WTC11 (cell line): ENCODE measurements at regions not wholly inside any gene's neighbourhood (a gene's known extent, or its start where the extent isn't known, plus 50 kb on each side); places are given as distances from the start of the nearest gene placed in this dataset.

ENCODE experiments used
- ATAC-seq: fragments of 200-7000 bp; cut with Tn5 transposase; 2 replicates; pipeline ENCODE4 v1.10.0; 2021; ENCODE audit warnings: mild to moderate bottlenecking, moderate library complexity
- CTCF ChIA-PET: fragments of 300-600 bp; sonication (Branson Sonifier 250); formaldehyde crosslinking; loops from one replicate; lab custom pipeline; 2021; ENCODE audit warnings: antibody characterized with exemption; lab: Charles Lee
- POLR2A ChIA-PET: fragments of 350-600 bp; sonication (Branson Sonifier 250); formaldehyde crosslinking; loops from one replicate; lab custom pipeline; 2021; ENCODE audit warnings: antibody characterized with exemption; lab: Charles Lee
- DNase-seq: peaks from one replicate; pipeline ENCODE4 v3.0.0; 2021; ENCODE audit warnings: low spot score
- H3K27ac Mint-ChIP-seq: 2 replicates; pipeline ENCODE4 v1.8.0; 2021; ENCODE audit warnings: mixed read lengths
- H3K27me3 Mint-ChIP-seq: 2 replicates; pipeline ENCODE4 v1.8.0; 2021; ENCODE audit warnings: low read depth, mild to moderate bottlenecking, moderate library complexity, mixed read lengths
- H3K36me3 Mint-ChIP-seq: 2 replicates; pipeline ENCODE4 v1.8.0; 2021; ENCODE audit warnings: mixed read lengths
- H3K4me1 Mint-ChIP-seq: 2 replicates; pipeline ENCODE4 v1.8.0; 2022; ENCODE audit warnings: mixed read lengths
- H3K4me3 Mint-ChIP-seq: 2 replicates; pipeline ENCODE4 v1.8.0; 2021; ENCODE audit warnings: mild to moderate bottlenecking, moderate library complexity, mixed read lengths
- H3K9me3 Mint-ChIP-seq: 2 replicates; pipeline ENCODE4 v1.8.0; 2021; ENCODE audit warnings: mixed read lengths
- E2F1 ChIP-seq: sonication (generic); formaldehyde crosslinking; IDR thresholded peaks from 2 replicates; pipeline ENCODE4 v1.8.0; 2022; ENCODE audit warnings: mild to moderate bottlenecking, missing genetic modification reagents
- E2F5 ChIP-seq: sonication (generic); formaldehyde crosslinking; IDR thresholded peaks from 2 replicates; pipeline ENCODE4 v1.8.1; 2022; ENCODE audit warnings: mild to moderate bottlenecking, moderate library complexity, missing genetic modification reagents
- ELF4 ChIP-seq: sonication (generic); formaldehyde crosslinking; IDR thresholded peaks from 2 replicates; pipeline ENCODE4 v1.8.1; 2022; ENCODE audit warnings: low read depth, mild to moderate bottlenecking, moderate library complexity, missing genetic modification reagents
- ETV6 ChIP-seq: sonication (generic); formaldehyde crosslinking; IDR thresholded peaks from 2 replicates; pipeline ENCODE4 v1.8.1; 2022; ENCODE audit warnings: mild to moderate bottlenecking, missing genetic modification reagents
- GRHL2 ChIP-seq: fragments of 250-450 bp; sonication (Bioruptor Pico); IDR thresholded peaks from 2 replicates; pipeline ENCODE4 v1.8.0; 2022; ENCODE audit warnings: mild to moderate bottlenecking, moderate library complexity; ENCODE audit not compliant: insufficient replicate concordance, severe bottlenecking
- JAZF1 ChIP-seq: fragments of 250-450 bp; sonication (Bioruptor Pico); IDR thresholded peaks from 2 replicates; pipeline ENCODE4 v1.9.0; 2021; ENCODE audit warnings: moderate library complexity, mild to moderate bottlenecking, inconsistent platforms
- MXD4 ChIP-seq: fragments of 250-450 bp; sonication (Bioruptor Pico); IDR thresholded peaks from 2 replicates; pipeline ENCODE4 v1.8.0; 2021; ENCODE audit warnings: mild to moderate bottlenecking, moderate library complexity, borderline replicate concordance
- PRRX2 ChIP-seq: fragments of 250-450 bp; sonication (Bioruptor Pico); IDR thresholded peaks from 2 replicates; pipeline ENCODE4 v1.8.0; 2021; ENCODE audit warnings: mild to moderate bottlenecking
- RELA ChIP-seq: sonication (generic); formaldehyde crosslinking; IDR thresholded peaks from 2 replicates; pipeline ENCODE4 v1.8.1; 2022; ENCODE audit warnings: missing genetic modification reagents, mild to moderate bottlenecking, borderline replicate concordance
- ZNF416 ChIP-seq: fragments of 250-450 bp; sonication (Bioruptor Pico); IDR thresholded peaks from 2 replicates; pipeline ENCODE4 v1.9.0; 2021; ENCODE audit warnings: mild to moderate bottlenecking, inconsistent platforms
- ZNF423 ChIP-seq: fragments of 250-450 bp; sonication (Bioruptor Pico); IDR thresholded peaks from 2 replicates; pipeline ENCODE4 v2.1.2; 2022; ENCODE audit warnings: mild to moderate bottlenecking, moderate library complexity
- ZNF671 ChIP-seq: fragments of 250-450 bp; sonication (Bioruptor Pico); IDR thresholded peaks from 2 replicates; pipeline ENCODE4 v1.8.0; 2021; ENCODE audit warnings: mild to moderate bottlenecking
- TF ChIP-seq, protein P1 (sequence below): sonication (generic); formaldehyde crosslinking; IDR thresholded peaks from 2 replicates; pipeline ENCODE4 v1.8.0; 2022; ENCODE audit warnings: mild to moderate bottlenecking, missing genetic modification reagents
- TF ChIP-seq, protein P2 (sequence below): fragments of 200-600 bp; IDR thresholded peaks from 2 replicates; pipeline ENCODE4 v1.8.0; 2022; ENCODE audit warnings: antibody characterized with exemption
- TF ChIP-seq, protein P3 (sequence below): fragments of 250-450 bp; sonication (Bioruptor Pico); conservative IDR thresholded peaks from 2 replicates; pipeline ENCODE4 v1.9.0; 2021; ENCODE audit warnings: mild to moderate bottlenecking
- TF ChIP-seq, protein P4 (sequence below): sonication (generic); formaldehyde crosslinking; IDR thresholded peaks from 2 replicates; pipeline ENCODE4 v1.8.0; 2022; ENCODE audit warnings: mild to moderate bottlenecking, missing genetic modification reagents
- TF ChIP-seq, protein P5 (sequence below): sonication (generic); formaldehyde crosslinking; conservative IDR thresholded peaks from 2 replicates; pipeline ENCODE4 v1.8.1; 2023; ENCODE audit warnings: mild to moderate bottlenecking, low read depth, missing genetic modification reagents, moderate library complexity

- H3K36me3 Mint-ChIP-seq: no peaks in the 10 kb centered on the region
- ATAC-seq (no peak), DNase-seq (no peak)
- H3K27ac Mint-ChIP-seq: no peak overlapping the region
- H3K27me3 Mint-ChIP-seq: no peaks in the 10 kb centered on the region
- H3K4me1 Mint-ChIP-seq: no peaks in the 10 kb centered on the region; the same call in 1 of the 2 replicates
- ChIA-PET CTCF (no interaction called here), POLR2A (no interaction called here)
- no peaks in the 10 kb centered on the region for H3K9me3 Mint-ChIP-seq
- TF ChIP-seq MXD4 (CRISPR knock-in tag): no peak
- TF ChIP-seq ZNF423 (CRISPR knock-in tag): no peak
- TF ChIP-seq, protein P1, sequence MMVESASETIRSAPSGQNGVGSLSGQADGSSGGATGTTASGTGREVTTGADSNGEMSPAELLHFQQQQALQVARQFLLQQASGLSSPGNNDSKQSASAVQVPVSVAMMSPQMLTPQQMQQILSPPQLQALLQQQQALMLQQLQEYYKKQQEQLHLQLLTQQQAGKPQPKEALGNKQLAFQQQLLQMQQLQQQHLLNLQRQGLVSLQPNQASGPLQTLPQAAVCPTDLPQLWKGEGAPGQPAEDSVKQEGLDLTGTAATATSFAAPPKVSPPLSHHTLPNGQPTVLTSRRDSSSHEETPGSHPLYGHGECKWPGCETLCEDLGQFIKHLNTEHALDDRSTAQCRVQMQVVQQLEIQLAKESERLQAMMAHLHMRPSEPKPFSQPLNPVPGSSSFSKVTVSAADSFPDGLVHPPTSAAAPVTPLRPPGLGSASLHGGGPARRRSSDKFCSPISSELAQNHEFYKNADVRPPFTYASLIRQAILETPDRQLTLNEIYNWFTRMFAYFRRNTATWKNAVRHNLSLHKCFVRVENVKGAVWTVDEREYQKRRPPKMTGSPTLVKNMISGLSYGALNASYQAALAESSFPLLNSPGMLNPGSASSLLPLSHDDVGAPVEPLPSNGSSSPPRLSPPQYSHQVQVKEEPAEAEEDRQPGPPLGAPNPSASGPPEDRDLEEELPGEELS (CRISPR knock-in tag): no peak
- TF ChIP-seq ZNF671: no peak
- no peak for TF ChIP-seq JAZF1 (CRISPR knock-in tag)
- TF ChIP-seq, protein P2, sequence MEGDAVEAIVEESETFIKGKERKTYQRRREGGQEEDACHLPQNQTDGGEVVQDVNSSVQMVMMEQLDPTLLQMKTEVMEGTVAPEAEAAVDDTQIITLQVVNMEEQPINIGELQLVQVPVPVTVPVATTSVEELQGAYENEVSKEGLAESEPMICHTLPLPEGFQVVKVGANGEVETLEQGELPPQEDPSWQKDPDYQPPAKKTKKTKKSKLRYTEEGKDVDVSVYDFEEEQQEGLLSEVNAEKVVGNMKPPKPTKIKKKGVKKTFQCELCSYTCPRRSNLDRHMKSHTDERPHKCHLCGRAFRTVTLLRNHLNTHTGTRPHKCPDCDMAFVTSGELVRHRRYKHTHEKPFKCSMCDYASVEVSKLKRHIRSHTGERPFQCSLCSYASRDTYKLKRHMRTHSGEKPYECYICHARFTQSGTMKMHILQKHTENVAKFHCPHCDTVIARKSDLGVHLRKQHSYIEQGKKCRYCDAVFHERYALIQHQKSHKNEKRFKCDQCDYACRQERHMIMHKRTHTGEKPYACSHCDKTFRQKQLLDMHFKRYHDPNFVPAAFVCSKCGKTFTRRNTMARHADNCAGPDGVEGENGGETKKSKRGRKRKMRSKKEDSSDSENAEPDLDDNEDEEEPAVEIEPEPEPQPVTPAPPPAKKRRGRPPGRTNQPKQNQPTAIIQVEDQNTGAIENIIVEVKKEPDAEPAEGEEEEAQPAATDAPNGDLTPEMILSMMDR: no peak
- TF ChIP-seq ZNF416 (CRISPR knock-in tag): no peak
- TF ChIP-seq PRRX2: no peak
- TF ChIP-seq ETV6 (CRISPR knock-in tag): no peak
- H3K4me3 Mint-ChIP-seq: no peak overlapping the region
These were observed 950.1 kb downstream of the DIPK2A start for GRCh38 chr3:144921710-144922109.

DNA sequence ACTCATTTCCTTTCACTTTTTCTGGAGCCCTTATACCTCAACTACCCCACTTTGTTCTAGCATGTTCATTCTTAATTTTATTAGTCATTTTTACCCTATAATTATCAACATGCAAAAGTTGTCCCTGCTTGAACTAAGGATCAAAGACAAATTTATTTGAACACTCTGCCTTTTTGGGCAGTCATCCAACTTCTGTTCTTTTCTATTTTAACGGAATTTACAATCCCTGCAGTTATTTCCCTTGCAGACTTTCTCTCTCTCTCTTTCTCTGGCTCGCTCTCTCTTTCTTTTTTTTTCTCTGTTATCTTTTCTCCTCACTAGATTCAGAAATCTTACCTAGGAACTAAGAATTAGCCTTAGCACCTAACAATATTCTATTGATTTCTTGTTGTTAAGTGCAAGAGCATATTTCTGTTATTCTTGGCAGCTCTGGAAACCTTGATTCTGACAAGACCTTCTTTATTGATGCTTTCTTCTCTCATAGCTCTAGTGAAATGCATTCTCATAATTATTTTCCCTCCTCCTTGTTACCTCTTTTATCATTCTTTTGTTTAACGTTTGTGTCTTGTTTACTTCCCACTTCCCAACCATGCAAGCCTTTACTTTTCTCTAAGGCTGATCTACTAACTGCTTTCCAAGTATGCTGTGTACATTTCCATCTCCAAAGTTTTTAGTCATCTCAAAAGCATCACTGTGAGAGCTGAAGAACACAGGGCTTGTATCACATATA is 951.6 kb downstream of the DIPK2A start:
- no peak overlapping the region for H3K4me3 Mint-ChIP-seq
- POLR2A ChIA-PET: no interaction called here
- DNase-seq (no peak), ATAC-seq (no peak)
- CTCF ChIA-PET: no interaction called here
- no peaks in the 10 kb centered on the region for H3K27me3 Mint-ChIP-seq
- H3K4me1 Mint-ChIP-seq: no peaks in the 10 kb centered on the region; the same call in 1 of the 2 replicates
- no peak overlapping the region for H3K27ac Mint-ChIP-seq
- H3K36me3 Mint-ChIP-seq: no peaks in the 10 kb centered on the region
- H3K9me3 Mint-ChIP-seq: no peaks in the 10 kb centered on the region
- TF ChIP-seq E2F5: no peak
- no peak for TF ChIP-seq GRHL2 (CRISPR knock-in tag)
- TF ChIP-seq E2F1 (CRISPR knock-in tag): no peak
- TF ChIP-seq, protein P3, sequence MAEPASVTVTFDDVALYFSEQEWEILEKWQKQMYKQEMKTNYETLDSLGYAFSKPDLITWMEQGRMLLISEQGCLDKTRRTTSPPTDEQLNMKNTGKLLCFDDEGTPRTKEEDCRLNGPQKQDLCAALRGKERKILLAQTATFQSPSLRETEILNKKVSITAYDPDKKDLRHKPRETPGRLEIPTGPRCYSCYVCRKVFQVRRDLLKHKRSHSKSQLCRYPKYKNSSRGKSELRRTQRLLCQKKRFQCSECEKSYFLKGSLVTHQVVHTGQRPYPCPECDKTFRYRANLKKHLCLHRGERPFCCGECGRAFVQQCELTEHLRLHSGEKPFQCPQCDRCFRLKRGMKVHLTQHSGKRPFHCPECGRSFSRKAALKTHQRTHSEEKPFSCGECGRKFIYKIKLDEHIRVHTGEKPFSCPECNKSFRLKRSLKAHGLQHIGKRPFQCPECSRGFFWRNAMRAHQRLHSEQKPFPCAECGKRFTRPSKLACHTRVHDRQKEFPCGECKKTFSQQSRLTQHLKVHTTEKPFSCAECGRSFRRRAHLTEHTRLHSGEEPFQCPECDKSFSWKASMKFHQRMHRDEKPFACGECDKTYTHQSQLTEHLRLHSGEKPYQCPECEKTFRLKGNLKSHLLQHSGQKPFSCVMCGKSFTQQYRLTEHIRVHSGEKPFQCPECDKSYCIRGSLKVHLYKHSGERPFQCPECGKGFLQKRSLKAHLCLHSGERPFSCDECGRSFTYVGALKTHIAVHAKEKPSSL (CRISPR knock-in tag): no peak
- TF ChIP-seq, protein P1 (CRISPR knock-in tag): no peak
- TF ChIP-seq ZNF671: no peak
- no peak for TF ChIP-seq RELA (CRISPR knock-in tag)
- TF ChIP-seq, protein P4, sequence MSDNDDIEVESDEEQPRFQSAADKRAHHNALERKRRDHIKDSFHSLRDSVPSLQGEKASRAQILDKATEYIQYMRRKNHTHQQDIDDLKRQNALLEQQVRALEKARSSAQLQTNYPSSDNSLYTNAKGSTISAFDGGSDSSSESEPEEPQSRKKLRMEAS (CRISPR knock-in tag): no peak
- TF ChIP-seq, protein P5, sequence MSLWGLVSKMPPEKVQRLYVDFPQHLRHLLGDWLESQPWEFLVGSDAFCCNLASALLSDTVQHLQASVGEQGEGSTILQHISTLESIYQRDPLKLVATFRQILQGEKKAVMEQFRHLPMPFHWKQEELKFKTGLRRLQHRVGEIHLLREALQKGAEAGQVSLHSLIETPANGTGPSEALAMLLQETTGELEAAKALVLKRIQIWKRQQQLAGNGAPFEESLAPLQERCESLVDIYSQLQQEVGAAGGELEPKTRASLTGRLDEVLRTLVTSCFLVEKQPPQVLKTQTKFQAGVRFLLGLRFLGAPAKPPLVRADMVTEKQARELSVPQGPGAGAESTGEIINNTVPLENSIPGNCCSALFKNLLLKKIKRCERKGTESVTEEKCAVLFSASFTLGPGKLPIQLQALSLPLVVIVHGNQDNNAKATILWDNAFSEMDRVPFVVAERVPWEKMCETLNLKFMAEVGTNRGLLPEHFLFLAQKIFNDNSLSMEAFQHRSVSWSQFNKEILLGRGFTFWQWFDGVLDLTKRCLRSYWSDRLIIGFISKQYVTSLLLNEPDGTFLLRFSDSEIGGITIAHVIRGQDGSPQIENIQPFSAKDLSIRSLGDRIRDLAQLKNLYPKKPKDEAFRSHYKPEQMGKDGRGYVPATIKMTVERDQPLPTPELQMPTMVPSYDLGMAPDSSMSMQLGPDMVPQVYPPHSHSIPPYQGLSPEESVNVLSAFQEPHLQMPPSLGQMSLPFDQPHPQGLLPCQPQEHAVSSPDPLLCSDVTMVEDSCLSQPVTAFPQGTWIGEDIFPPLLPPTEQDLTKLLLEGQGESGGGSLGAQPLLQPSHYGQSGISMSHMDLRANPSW (CRISPR knock-in tag): no peak
- no peak for TF ChIP-seq ELF4 (CRISPR knock-in tag)
